CD4-positive, alpha-beta T cell (primary cell): ENCODE measurements at regions not wholly inside any gene's neighbourhood (a gene's known extent, or its start where the extent isn't known, plus 50 kb on each side); places are given as distances from the start of the nearest gene placed in this dataset.

Source experiments
- ATAC-seq: fragments of 200-7000 bp; cut with Tn5 transposase; one replicate; pipeline ENCODE4 v1.10.0; 2022; ENCODE audit warnings: mild to moderate bottlenecking; ENCODE audit not compliant: poor library complexity
- CTCF ChIA-PET: fragments of 350-600 bp; sonication (Branson Sonifier 250); formaldehyde crosslinking; loops from one replicate; lab custom pipeline; 2021; ENCODE audit warnings: antibody characterized with exemption, inconsistent platforms; lab: Charles Lee
- POLR2A ChIA-PET: fragments of 350-600 bp; sonication (Branson Sonifier 250); formaldehyde crosslinking; loops from one replicate; lab custom pipeline; 2021; ENCODE audit warnings: antibody characterized with exemption, inconsistent platforms; lab: Charles Lee
- DNase-seq, 14 experiments: peaks; one replicate each; pipeline ENCODE4 v3.0.0-alpha.2; 2013 to 2020; ENCODE audit warnings: mixed read lengths in 2 of 14
- H3K27ac ChIP-seq, 2 donors: one replicate each; pipeline versions ENCODE4 v1.5.1 to v1.7.0; 2013; ENCODE audit warnings: low read length in 2 of 2, low read depth in 1 of 2, mild to moderate bottlenecking in 1 of 2
- H3K27me3 ChIP-seq, 2 experiments: 1 replicate in 1 of 2; 2 replicates in 1 of 2; pipeline versions ENCODE4 v1.6.1 to v1.7.0; 2013; ENCODE audit warnings: low read length in 2 of 2, control low read depth in 1 of 2, mild to moderate bottlenecking in 1 of 2, moderate library complexity in 1 of 2; ENCODE audit not compliant: insufficient read depth in 2 of 2, control insufficient read depth in 1 of 2
- H3K36me3 ChIP-seq: one replicate; pipeline ENCODE4 v1.6.1; 2013; ENCODE audit warnings: low read length, control low read depth; ENCODE audit not compliant: insufficient read depth
- H3K4me1 ChIP-seq: one replicate; pipeline ENCODE4 v1.6.1; 2013; ENCODE audit warnings: low read length, control low read depth; ENCODE audit not compliant: insufficient read depth
- H3K4me3 ChIP-seq: one replicate; pipeline ENCODE4 v1.5.1; 2013; ENCODE audit warnings: mild to moderate bottlenecking, low read length, moderate library complexity
- H3K9me3 ChIP-seq, 2 experiments: 1 replicate in 1 of 2; 2 replicates in 1 of 2; pipeline versions ENCODE4 v1.6.1 to v1.7.0; 2013; ENCODE audit warnings: low read length in 2 of 2, mild to moderate bottlenecking in 2 of 2, control low read depth in 1 of 2, moderate library complexity in 1 of 2; ENCODE audit not compliant: control insufficient read depth in 1 of 2, insufficient read depth in 1 of 2
- H3K27ac Mint-ChIP-seq: one replicate; pipeline ENCODE4 v1.8.0; 2020; ENCODE audit warnings: mixed read lengths
- H3K27me3 Mint-ChIP-seq: one replicate; pipeline ENCODE4 v1.8.0; 2021; ENCODE audit warnings: mixed read lengths
- H3K36me3 Mint-ChIP-seq: one replicate; pipeline ENCODE4 v1.8.0; 2021; ENCODE audit warnings: low read depth, mixed read lengths
- H3K4me1 Mint-ChIP-seq: one replicate; pipeline ENCODE4 v1.8.0; 2021; ENCODE audit warnings: low read depth, mixed read lengths
- H3K4me3 Mint-ChIP-seq: one replicate; pipeline ENCODE4 v1.8.0; 2020; ENCODE audit warnings: mild to moderate bottlenecking, mixed read lengths
- H3K9me3 Mint-ChIP-seq: one replicate; pipeline ENCODE4 v1.8.0; 2020; ENCODE audit warnings: mixed read lengths
- CTCF ChIP-seq: fragments of 200-600 bp; IDR thresholded peaks from one replicate; pipeline ENCODE4 v1.8.0; 2022; ENCODE audit warnings: antibody characterized with exemption, mild to moderate bottlenecking
- intact Hi-C, 2 experiments: fragments of 100-400 bp; cut with DNase I in 1 of 2; cut with micrococcal nuclease in 1 of 2; formaldehyde crosslinking; loops; one replicate each; pipeline versions ENCODE4 v1.15.1 to v1.9.0; 2023 to 2025; cut with DNase I, micrococcal nuclease

DNA sequence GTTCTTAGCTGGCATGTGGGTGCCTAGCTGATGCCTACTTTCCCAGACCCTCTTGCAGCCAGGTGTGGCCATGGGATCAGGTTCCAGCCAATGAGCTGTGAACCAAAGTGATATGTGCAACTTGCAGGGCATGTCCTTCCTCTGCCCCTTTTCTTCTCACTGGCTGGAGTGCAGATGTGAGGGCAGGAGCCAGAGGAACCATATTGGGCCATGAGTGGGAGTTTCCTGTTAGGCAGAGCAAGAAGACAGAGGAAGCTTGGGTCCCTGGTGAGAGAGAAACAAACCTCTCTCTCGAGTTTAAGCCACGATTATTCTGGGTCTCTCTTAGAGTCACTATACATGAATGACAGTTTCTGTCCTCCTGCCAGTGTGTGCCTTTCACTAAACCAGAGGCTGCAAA is 120.4 kb upstream of the STX18 start:
- ATAC-seq (no peak), DNase-seq (no peak)
- no peak overlapping the region for H3K4me3 Mint-ChIP-seq
- no peak overlapping the region for H3K4me3 ChIP-seq
- H3K27me3 Mint-ChIP-seq: no peaks in the 10 kb centered on the region
- no peaks in the 10 kb centered on the region for H3K27me3 ChIP-seq
- peaks cover 10% of the 10 kb centered on the region for H3K36me3 Mint-ChIP-seq
- no peaks in the 10 kb centered on the region for H3K4me1 ChIP-seq
- H3K36me3 ChIP-seq: no peaks in the 10 kb centered on the region
- POLR2A ChIA-PET: no interaction called here
- no peak for TF ChIP-seq CTCF
- no peaks in the 10 kb centered on the region for H3K4me1 Mint-ChIP-seq
- H3K9me3 ChIP-seq: peaks cover 0 to 4% of the 10 kb centered on the region in 2 experiments
- H3K27ac ChIP-seq: no peak overlapping the region
- intact Hi-C loops: no loop called here
- H3K9me3 Mint-ChIP-seq: no peaks in the 10 kb centered on the region
- H3K27ac Mint-ChIP-seq: no peak overlapping the region
- CTCF ChIA-PET: no interaction called here

DNA sequence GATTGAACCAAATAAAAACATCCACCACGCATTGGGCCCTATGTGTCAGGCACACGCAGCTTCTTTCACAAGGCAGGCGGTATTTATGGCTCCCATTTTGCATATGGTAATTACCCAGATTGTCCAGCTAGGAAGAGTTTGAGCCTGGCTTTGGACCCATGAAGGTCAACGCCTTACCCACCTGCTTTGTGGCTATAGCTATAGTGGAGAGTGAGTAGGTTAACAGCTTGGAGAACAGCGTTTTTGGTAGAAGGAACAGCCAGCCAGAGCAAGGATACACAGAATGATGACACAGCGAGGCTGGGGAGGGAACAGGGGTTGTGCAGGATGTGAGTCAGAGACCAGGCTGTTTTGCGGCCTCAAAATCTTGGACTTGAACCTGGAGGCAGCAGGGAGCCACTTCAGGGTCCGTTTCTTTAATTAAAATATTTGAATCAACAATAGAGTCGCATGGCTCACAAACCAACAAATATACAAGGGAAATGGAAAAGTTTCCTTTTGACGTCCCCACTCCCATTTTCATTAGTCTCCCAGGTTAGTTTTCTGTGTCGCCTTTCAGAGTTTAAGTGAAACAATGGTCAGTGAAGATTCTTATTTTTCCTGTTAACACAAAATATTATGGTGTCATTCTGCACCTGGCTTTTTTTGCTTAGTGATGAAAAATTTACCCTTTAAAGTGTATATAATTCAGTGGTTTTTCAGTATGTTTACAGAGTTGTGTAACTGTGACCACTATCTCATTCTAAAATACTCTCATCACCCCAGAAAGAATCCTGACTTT is 118.2 kb upstream of the STX18 start:
- CTCF ChIA-PET: no interaction called here

GRCh38 chr4:4658052-4658451 is 116.2 kb upstream of the STX18 start:
- H3K27ac ChIP-seq: no peak overlapping the region
- H3K27me3 ChIP-seq: no peaks in the 10 kb centered on the region
- no peak for TF ChIP-seq CTCF
- ATAC-seq (no peak), DNase-seq (no peak)
- H3K27me3 Mint-ChIP-seq: no peaks in the 10 kb centered on the region
- peaks cover 14% of the 10 kb centered on the region for H3K36me3 Mint-ChIP-seq
- no peak overlapping the region for H3K27ac Mint-ChIP-seq
- H3K4me3 Mint-ChIP-seq: no peak overlapping the region
- H3K36me3 ChIP-seq: no peaks in the 10 kb centered on the region
- peaks cover 0 to 4% of the 10 kb centered on the region in 2 experiments for H3K9me3 ChIP-seq
- ChIA-PET CTCF (no interaction called here), POLR2A (no interaction called here)
- intact Hi-C loops: no loop called here
- no peak overlapping the region for H3K4me3 ChIP-seq
- H3K9me3 Mint-ChIP-seq: no peaks in the 10 kb centered on the region
- H3K4me1 ChIP-seq: no peaks in the 10 kb centered on the region
- no peaks in the 10 kb centered on the region for H3K4me1 Mint-ChIP-seq

More for the DNA sequence above, 118.2 kb upstream of the STX18 start:
- Mint-ChIP-seq H3K27ac (no peak overlapping the region), H3K27me3 (no peaks in the 10 kb centered on the region), H3K4me3 (no peak overlapping the region), H3K9me3 (no peaks in the 10 kb centered on the region), H3K36me3 (peaks cover 10% of the 10 kb centered on the region), H3K4me1 (no peaks in the 10 kb centered on the region)
- H3K4me1 ChIP-seq: no peaks in the 10 kb centered on the region
- H3K27ac ChIP-seq: no peak overlapping the region
- no peaks in the 10 kb centered on the region for H3K27me3 ChIP-seq
- H3K9me3 ChIP-seq: peaks cover 0 to 4% of the 10 kb centered on the region in 2 experiments
- no peak for TF ChIP-seq CTCF
- DNase-seq (no peak), ATAC-seq (no peak)
- intact Hi-C loops: no loop called here
- no peaks in the 10 kb centered on the region for H3K36me3 ChIP-seq
- no peak overlapping the region for H3K4me3 ChIP-seq
- POLR2A ChIA-PET: no interaction called here
